SK-N-SH (cell line): ENCODE measurements at regions not wholly inside any gene's neighbourhood (a gene's known extent, or its start where the extent isn't known, plus 50 kb on each side); places are given as distances from the start of the nearest gene placed in this dataset.

Source experiments
- CTCF ChIA-PET: fragments of 300-600, 350-600 bp; formaldehyde crosslinking; extraction: SDS; loops from one replicate; lab custom pipeline; 2021; lab: Yijun Ruan, JAX
- POLR2A ChIA-PET: fragments of 350-600 bp; sonication (Branson Sonifier 250); formaldehyde crosslinking; extraction: SDS; loops from one replicate; lab custom pipeline; 2020; ENCODE audit warnings: antibody characterized with exemption, inconsistent platforms; lab: Yijun Ruan, JAX
- DNase-seq: peaks from one replicate; pipeline ENCODE4 v3.0.0; 2012
- H2AFZ ChIP-seq: fragments of 200-600 bp; sonication (generic); 2 replicates; pipeline ENCODE4 v1.8.1; 2016; ENCODE audit warnings: antibody characterized with exemption, mild to moderate bottlenecking, low read depth
- H3F3A ChIP-seq: fragments of 200-600 bp; sonication (generic); replicated peaks from 2 replicates; pipeline ENCODE3; 2016; ENCODE audit warnings: antibody characterized with exemption, mild to moderate bottlenecking; ENCODE audit not compliant: insufficient read depth
- H3K27ac ChIP-seq, 2 experiments: fragments of 200-500 bp in 1 of 2; fragments of 200-600 bp in 1 of 2; sonication (Bioruptor generic) in 1 of 2; sonication (generic), shearing (Covaris generic) in 1 of 2; 2 replicates each; pipeline versions ENCODE4 v1.5.1 to v1.6.1; 2014 to 2016; ENCODE audit warnings: low read depth in 2 of 2, inconsistent platforms in 1 of 2, low read length in 1 of 2, mild to moderate bottlenecking in 1 of 2, mixed read lengths in 1 of 2
- H3K27me3 ChIP-seq: fragments of 200-600 bp; sonication (generic), shearing (Covaris generic); 2 replicates; pipeline ENCODE4 v1.6.1; 2016; ENCODE audit warnings: mixed run types; ENCODE audit not compliant: insufficient read depth
- H3K36me3 ChIP-seq, 2 experiments: fragments of 200-500 bp in 1 of 2; fragments of 200-600 bp in 1 of 2; sonication (Bioruptor generic) in 1 of 2; sonication (generic) in 1 of 2; replicated peaks in 1 of 2; 2 replicates each; pipeline versions ENCODE3 to v1.5.1; 2014 to 2016; ENCODE audit warnings: low read length in 1 of 2, mild to moderate bottlenecking in 1 of 2; ENCODE audit not compliant: insufficient read depth in 2 of 2, control insufficient read depth in 1 of 2
- H3K4me1 ChIP-seq, 2 experiments: fragments of 200-500 bp in 1 of 2; fragments of 200-600 bp in 1 of 2; sonication (Bioruptor generic) in 1 of 2; sonication (generic), shearing (Covaris generic) in 1 of 2; 2 replicates each; pipeline versions ENCODE4 v1.5.1 to v1.6.1; 2014 to 2016; ENCODE audit warnings: low read depth in 1 of 2, low read length in 1 of 2, mixed run types in 1 of 2; ENCODE audit not compliant: insufficient read depth in 2 of 2, control insufficient read depth in 1 of 2
- H3K4me2 ChIP-seq: fragments of 200-600 bp; sonication (generic), shearing (Covaris generic); 2 replicates; pipeline ENCODE4 v1.6.1; 2017; ENCODE audit warnings: mixed run types
- H3K4me3 ChIP-seq, 2 experiments: fragments of 200-500 bp in 1 of 2; fragments of 200-600 bp in 1 of 2; sonication (Bioruptor generic) in 1 of 2; sonication (generic), shearing (Covaris generic) in 1 of 2; 2 replicates each; pipeline versions ENCODE4 v1.5.1 to v1.8.1; 2014 to 2016; ENCODE audit warnings: low read depth in 2 of 2, inconsistent platforms in 1 of 2, low read length in 1 of 2, mild to moderate bottlenecking in 1 of 2, mixed read lengths in 1 of 2, moderate library complexity in 1 of 2
- H3K79me2 ChIP-seq: fragments of 200-600 bp; sonication (generic); 2 replicates; pipeline ENCODE4 v1.8.1; 2017; ENCODE audit warnings: mild to moderate bottlenecking; ENCODE audit not compliant: insufficient read depth
- H3K9ac ChIP-seq: fragments of 200-600 bp; sonication (generic); 2 replicates; pipeline ENCODE4 v1.6.1; 2017; ENCODE audit warnings: mixed run types
- H3K9me2 ChIP-seq: fragments of 200-600 bp; sonication (generic); 2 replicates; pipeline ENCODE4 v1.6.1; 2017; ENCODE audit warnings: mixed run types
- H3K9me3 ChIP-seq: fragments of 200-600 bp; sonication (generic); 2 replicates; pipeline ENCODE4 v1.6.1; 2017; ENCODE audit warnings: mixed run types, mild to moderate bottlenecking, moderate library complexity
- H4K20me1 ChIP-seq: fragments of 200-600 bp; sonication (generic); 2 replicates; pipeline ENCODE4 v1.6.1; 2017; ENCODE audit warnings: mild to moderate bottlenecking, mixed run types; ENCODE audit not compliant: insufficient read depth
- ELF1 ChIP-seq: IDR thresholded peaks from 2 replicates; pipeline ENCODE4 v1.4.0; 2012
- MEF2A ChIP-seq: IDR thresholded peaks from 2 replicates; pipeline ENCODE4 v1.4.0; 2012; ENCODE audit warnings: low read depth, borderline replicate concordance
- NRF1 ChIP-seq: IDR thresholded peaks from 2 replicates; pipeline ENCODE4 v1.6.1; 2012; ENCODE audit warnings: low read depth, mild to moderate bottlenecking, low read length
- RAD21 ChIP-seq: IDR thresholded peaks from 2 replicates; pipeline ENCODE4 v1.6.1; 2012; ENCODE audit warnings: mild to moderate bottlenecking, low read length
- RCOR1 ChIP-seq: fragments of 150-350 bp; IDR thresholded peaks from 2 replicates; pipeline ENCODE4 v1.6.1; 2017; ENCODE audit warnings: antibody characterized with exemption, low read length
- TAF1 ChIP-seq: IDR thresholded peaks from 2 replicates; pipeline ENCODE4 v1.6.1; 2012; ENCODE audit warnings: low read depth, mild to moderate bottlenecking, low read length, moderate library complexity, borderline replicate concordance
- TEAD4 ChIP-seq: IDR thresholded peaks from 2 replicates; pipeline ENCODE4 v1.4.0; 2012; ENCODE audit warnings: mild to moderate bottlenecking, borderline replicate concordance; ENCODE audit not compliant: insufficient read depth
- WGBS: methylation state at CpG from one replicate; pipeline ENCODE4 v1.1.6; 2017; ENCODE audit warnings: low lambda C conversion rate; 5-methylcytosine and 5-hydroxymethylcytosine counted together
- TF ChIP-seq, protein P1 (sequence below): IDR thresholded peaks from 2 replicates; pipeline ENCODE4 v1.6.1; 2012; ENCODE audit warnings: mild to moderate bottlenecking, low read depth, low read length, moderate library complexity
- TF ChIP-seq, protein P2 (sequence below): fragments of 200-600 bp; sonication (generic); IDR thresholded peaks from 2 replicates; pipeline ENCODE4 v1.6.1; 2017; ENCODE audit warnings: antibody characterized with exemption, mild to moderate bottlenecking, moderate library complexity

DNA sequence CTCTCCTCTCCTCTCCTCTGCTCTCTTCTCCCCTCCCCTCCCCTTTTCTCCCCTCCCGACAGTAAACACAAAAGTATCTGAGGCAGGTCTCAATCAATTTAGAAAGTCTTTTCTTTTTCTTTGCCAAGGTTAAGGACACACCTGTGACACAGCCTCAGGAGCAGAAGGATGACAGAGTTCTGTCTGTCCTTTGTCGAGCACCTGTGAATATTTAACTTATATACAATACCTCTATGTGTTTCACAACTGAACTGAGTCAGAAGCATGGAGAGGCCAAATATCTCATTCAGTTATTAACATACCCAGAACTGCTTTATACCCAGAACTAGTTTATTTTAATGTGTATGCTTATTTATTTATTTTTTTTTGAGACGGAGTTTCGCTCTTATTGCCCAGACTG is 81.1 kb upstream of the ROBO1 start:
- H3K4me2 ChIP-seq = no peak overlapping the region
- no peak for DNase-seq
- H2AFZ ChIP-seq = no peak overlapping the region
- H3K4me1 ChIP-seq = no peaks in the 10 kb centered on the region
- H3K36me3 ChIP-seq = no peaks in the 10 kb centered on the region
- WGBS = 69% methylated on average over 4 of the region's 4 CpGs
- no peak overlapping the region for H3K9ac ChIP-seq
- no peak overlapping the region for H3K4me3 ChIP-seq
- H4K20me1 ChIP-seq = no peaks in the 10 kb centered on the region
- no peaks in the 10 kb centered on the region for H3K9me2 ChIP-seq
- H3F3A ChIP-seq = no peaks in the 10 kb centered on the region
- H3K9me3 ChIP-seq = no peaks in the 10 kb centered on the region
- H3K79me2 ChIP-seq = no peaks in the 10 kb centered on the region
- POLR2A ChIA-PET = no interaction called here
- TF ChIP-seq MEF2A = no peak
- TF ChIP-seq NRF1 = no peak
- TF ChIP-seq RAD21 = no peak
- no peak for TF ChIP-seq RCOR1
- no peak for TF ChIP-seq TAF1
- no peak for TF ChIP-seq ELF1
- TF ChIP-seq, protein P1, sequence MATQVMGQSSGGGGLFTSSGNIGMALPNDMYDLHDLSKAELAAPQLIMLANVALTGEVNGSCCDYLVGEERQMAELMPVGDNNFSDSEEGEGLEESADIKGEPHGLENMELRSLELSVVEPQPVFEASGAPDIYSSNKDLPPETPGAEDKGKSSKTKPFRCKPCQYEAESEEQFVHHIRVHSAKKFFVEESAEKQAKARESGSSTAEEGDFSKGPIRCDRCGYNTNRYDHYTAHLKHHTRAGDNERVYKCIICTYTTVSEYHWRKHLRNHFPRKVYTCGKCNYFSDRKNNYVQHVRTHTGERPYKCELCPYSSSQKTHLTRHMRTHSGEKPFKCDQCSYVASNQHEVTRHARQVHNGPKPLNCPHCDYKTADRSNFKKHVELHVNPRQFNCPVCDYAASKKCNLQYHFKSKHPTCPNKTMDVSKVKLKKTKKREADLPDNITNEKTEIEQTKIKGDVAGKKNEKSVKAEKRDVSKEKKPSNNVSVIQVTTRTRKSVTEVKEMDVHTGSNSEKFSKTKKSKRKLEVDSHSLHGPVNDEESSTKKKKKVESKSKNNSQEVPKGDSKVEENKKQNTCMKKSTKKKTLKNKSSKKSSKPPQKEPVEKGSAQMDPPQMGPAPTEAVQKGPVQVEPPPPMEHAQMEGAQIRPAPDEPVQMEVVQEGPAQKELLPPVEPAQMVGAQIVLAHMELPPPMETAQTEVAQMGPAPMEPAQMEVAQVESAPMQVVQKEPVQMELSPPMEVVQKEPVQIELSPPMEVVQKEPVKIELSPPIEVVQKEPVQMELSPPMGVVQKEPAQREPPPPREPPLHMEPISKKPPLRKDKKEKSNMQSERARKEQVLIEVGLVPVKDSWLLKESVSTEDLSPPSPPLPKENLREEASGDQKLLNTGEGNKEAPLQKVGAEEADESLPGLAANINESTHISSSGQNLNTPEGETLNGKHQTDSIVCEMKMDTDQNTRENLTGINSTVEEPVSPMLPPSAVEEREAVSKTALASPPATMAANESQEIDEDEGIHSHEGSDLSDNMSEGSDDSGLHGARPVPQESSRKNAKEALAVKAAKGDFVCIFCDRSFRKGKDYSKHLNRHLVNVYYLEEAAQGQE = no peak
- TF ChIP-seq, protein P2, sequence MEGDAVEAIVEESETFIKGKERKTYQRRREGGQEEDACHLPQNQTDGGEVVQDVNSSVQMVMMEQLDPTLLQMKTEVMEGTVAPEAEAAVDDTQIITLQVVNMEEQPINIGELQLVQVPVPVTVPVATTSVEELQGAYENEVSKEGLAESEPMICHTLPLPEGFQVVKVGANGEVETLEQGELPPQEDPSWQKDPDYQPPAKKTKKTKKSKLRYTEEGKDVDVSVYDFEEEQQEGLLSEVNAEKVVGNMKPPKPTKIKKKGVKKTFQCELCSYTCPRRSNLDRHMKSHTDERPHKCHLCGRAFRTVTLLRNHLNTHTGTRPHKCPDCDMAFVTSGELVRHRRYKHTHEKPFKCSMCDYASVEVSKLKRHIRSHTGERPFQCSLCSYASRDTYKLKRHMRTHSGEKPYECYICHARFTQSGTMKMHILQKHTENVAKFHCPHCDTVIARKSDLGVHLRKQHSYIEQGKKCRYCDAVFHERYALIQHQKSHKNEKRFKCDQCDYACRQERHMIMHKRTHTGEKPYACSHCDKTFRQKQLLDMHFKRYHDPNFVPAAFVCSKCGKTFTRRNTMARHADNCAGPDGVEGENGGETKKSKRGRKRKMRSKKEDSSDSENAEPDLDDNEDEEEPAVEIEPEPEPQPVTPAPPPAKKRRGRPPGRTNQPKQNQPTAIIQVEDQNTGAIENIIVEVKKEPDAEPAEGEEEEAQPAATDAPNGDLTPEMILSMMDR = no peak
- TF ChIP-seq, all 33 proteins: peak for 0
- Histone ChIP-seq H3K27ac (no peak overlapping the region), H3K27me3 (no peaks in the 10 kb centered on the region)
- CTCF ChIA-PET = no interaction called here

GRCh38 chr3:79847928-79848327 is 80.1 kb upstream of the ROBO1 start:
- H2AFZ ChIP-seq = no peak overlapping the region
- ChIA-PET CTCF (interaction anchor here (0.9 kb wide), 1 partner anchor 61 kb away, joined by 3 read pairs; no protein-coding TSS in a partner anchor), POLR2A (no interaction called here)
- TF ChIP-seq TEAD4 = no peak
- H4K20me1 ChIP-seq = no peaks in the 10 kb centered on the region
- H3K27ac ChIP-seq = no peak overlapping the region
- DNase-seq = no peak
- H3K4me1 ChIP-seq = no peaks in the 10 kb centered on the region; a peak in 1 of 4 replicates
- no peaks in the 10 kb centered on the region for H3F3A ChIP-seq
- no peak overlapping the region for H3K4me3 ChIP-seq
- H3K9ac ChIP-seq = no peak overlapping the region
- no peaks in the 10 kb centered on the region for H3K27me3 ChIP-seq
- no peaks in the 10 kb centered on the region for H3K79me2 ChIP-seq
- 36% methylated on average over 3 of the region's 3 CpGs for WGBS
- no peaks in the 10 kb centered on the region for H3K9me3 ChIP-seq
- no peak overlapping the region for H3K4me2 ChIP-seq
- H3K36me3 ChIP-seq = no peaks in the 10 kb centered on the region
- no peaks in the 10 kb centered on the region for H3K9me2 ChIP-seq
